HEK293 (cell line): ENCODE measurements at regions not wholly inside any gene's neighbourhood (a gene's known extent, or its start where the extent isn't known, plus 50 kb on each side); places are given as distances from the start of the nearest gene placed in this dataset.

ENCODE experiments used
- YY1 ChIP-seq: fragments of 450-650 bp; formaldehyde crosslinking; IDR thresholded peaks from 2 replicates; pipeline ENCODE4 v1.5.1; 2018; ENCODE audit warnings: missing biosample characterization, missing genetic modification characterization
- ZNF280D ChIP-seq: fragments of 450-650 bp; formaldehyde crosslinking; IDR thresholded peaks from 2 replicates; pipeline ENCODE4 v1.5.1; 2016; ENCODE audit warnings: missing biosample characterization, missing genetic modification characterization
- ZNF311 ChIP-seq: fragments of 450-650 bp; formaldehyde crosslinking; IDR thresholded peaks from 2 replicates; pipeline ENCODE4 v1.5.1; 2017; ENCODE audit warnings: missing biosample characterization, missing genetic modification characterization, borderline replicate concordance
- ZNF423 ChIP-seq: fragments of 450-650 bp; formaldehyde crosslinking; IDR thresholded peaks from 2 replicates; pipeline ENCODE4 v1.5.1; 2016; ENCODE audit warnings: missing biosample characterization, missing genetic modification characterization
- ZNF645 ChIP-seq: fragments of 450-650 bp; formaldehyde crosslinking; IDR thresholded peaks from 2 replicates; pipeline ENCODE4; 2016; ENCODE audit warnings: missing biosample characterization, missing genetic modification characterization
- ZNF701 ChIP-seq: fragments of 450-650 bp; formaldehyde crosslinking; IDR thresholded peaks from 2 replicates; pipeline ENCODE4 v1.5.1; 2016; ENCODE audit warnings: missing biosample characterization, missing genetic modification characterization
- ZNF76 ChIP-seq: fragments of 450-650 bp; formaldehyde crosslinking; IDR thresholded peaks from 2 replicates; pipeline ENCODE4; 2016; ENCODE audit warnings: low read depth, missing biosample characterization, missing genetic modification characterization, borderline replicate concordance
- ZSCAN18 ChIP-seq: fragments of 450-650 bp; formaldehyde crosslinking; IDR thresholded peaks from 2 replicates; pipeline ENCODE4 v1.5.1; 2016; ENCODE audit warnings: missing biosample characterization, missing genetic modification characterization
- TF ChIP-seq, protein P1 (sequence below): fragments of 450-650 bp; formaldehyde crosslinking; IDR thresholded peaks from 2 replicates; pipeline ENCODE4 v1.5.1; 2016; ENCODE audit warnings: missing biosample characterization, missing genetic modification characterization

GRCh38 chr2:181289698-181290097 lies 167.5 kb upstream of the ITGA4 start:
- no peak for TF ChIP-seq ZNF701
- no peak for TF ChIP-seq ZNF645 (tag by site-specific recombination)
- TF ChIP-seq ZNF423 (tag by site-specific recombination), result no peak
- TF ChIP-seq YY1 (tag by site-specific recombination), result no peak
- no peak for TF ChIP-seq ZNF280D (tag by site-specific recombination)
- no peak for TF ChIP-seq ZNF76 (tag by site-specific recombination)
- TF ChIP-seq, protein P1, sequence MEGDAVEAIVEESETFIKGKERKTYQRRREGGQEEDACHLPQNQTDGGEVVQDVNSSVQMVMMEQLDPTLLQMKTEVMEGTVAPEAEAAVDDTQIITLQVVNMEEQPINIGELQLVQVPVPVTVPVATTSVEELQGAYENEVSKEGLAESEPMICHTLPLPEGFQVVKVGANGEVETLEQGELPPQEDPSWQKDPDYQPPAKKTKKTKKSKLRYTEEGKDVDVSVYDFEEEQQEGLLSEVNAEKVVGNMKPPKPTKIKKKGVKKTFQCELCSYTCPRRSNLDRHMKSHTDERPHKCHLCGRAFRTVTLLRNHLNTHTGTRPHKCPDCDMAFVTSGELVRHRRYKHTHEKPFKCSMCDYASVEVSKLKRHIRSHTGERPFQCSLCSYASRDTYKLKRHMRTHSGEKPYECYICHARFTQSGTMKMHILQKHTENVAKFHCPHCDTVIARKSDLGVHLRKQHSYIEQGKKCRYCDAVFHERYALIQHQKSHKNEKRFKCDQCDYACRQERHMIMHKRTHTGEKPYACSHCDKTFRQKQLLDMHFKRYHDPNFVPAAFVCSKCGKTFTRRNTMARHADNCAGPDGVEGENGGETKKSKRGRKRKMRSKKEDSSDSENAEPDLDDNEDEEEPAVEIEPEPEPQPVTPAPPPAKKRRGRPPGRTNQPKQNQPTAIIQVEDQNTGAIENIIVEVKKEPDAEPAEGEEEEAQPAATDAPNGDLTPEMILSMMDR (tag by site-specific recombination), result no peak
- no peak for TF ChIP-seq ZSCAN18 (tag by site-specific recombination)
- no peak for TF ChIP-seq ZNF311 (tag by site-specific recombination)
